HepG2 (cell line): ENCODE measurements at regions not wholly inside any gene's neighbourhood (a gene's known extent, or its start where the extent isn't known, plus 50 kb on each side); places are given as distances from the start of the nearest gene placed in this dataset.

Experiments
- POLR2A ChIP-seq, 2 experiments: IDR thresholded peaks; 2 replicates each; pipeline ENCODE4 v1.6.1; 2011; ENCODE audit warnings: low read depth in 2 of 2, low read length in 2 of 2, mild to moderate bottlenecking in 1 of 2, moderate library complexity in 1 of 2; ENCODE audit not compliant: insufficient read depth in 1 of 2
- TF ChIP-seq, protein P1 (sequence below): sonication (generic); formaldehyde crosslinking; IDR thresholded peaks from 2 replicates; pipeline ENCODE4 v1.5.0; 2020; ENCODE audit warnings: mild to moderate bottlenecking, missing genetic modification reagents, moderate library complexity
- TF ChIP-seq, protein P2 (sequence below), 2 experiments: IDR thresholded peaks; 2 replicates each; pipeline ENCODE4 v1.6.1; 2011 to 2012; ENCODE audit warnings: low read length in 2 of 2, borderline replicate concordance in 1 of 2, low read depth in 1 of 2, mild to moderate bottlenecking in 1 of 2, moderate library complexity in 1 of 2
- TF ChIP-seq, protein P3 (sequence below): IDR thresholded peaks from 2 replicates; pipeline ENCODE4 v1.6.1; 2016; ENCODE audit warnings: low read depth, missing genetic modification reagents, missing compliant biosample characterization

DNA sequence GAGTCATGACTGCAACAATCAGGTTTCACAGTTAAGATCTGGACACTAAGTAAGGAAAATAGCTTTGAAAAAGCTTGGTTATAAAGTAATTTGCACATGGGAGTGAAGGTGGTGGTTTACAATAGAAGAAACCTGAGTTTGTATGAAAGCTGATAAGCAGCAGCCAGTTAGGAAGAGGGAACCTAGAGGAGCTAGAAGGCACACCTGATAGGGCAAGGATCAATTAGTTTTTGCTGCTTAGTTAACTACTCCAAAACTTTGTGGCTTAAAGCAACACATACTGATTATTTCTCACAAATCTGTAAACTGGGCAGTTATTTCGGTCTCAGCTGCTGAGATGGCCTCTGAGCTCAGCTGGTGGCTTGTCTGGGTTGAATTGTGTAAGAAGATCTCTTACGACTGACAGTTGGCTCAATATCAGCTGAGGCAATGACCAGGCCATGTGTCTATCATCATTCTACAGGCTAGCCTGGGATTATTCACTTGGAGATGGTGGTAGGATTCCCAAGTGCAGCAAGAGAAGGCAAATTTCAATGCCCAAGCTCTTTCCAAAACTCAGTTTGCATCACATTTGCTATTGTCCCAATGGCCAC lies 255.0 kb upstream of the PITX2 start:
- TF ChIP-seq, protein P1, sequence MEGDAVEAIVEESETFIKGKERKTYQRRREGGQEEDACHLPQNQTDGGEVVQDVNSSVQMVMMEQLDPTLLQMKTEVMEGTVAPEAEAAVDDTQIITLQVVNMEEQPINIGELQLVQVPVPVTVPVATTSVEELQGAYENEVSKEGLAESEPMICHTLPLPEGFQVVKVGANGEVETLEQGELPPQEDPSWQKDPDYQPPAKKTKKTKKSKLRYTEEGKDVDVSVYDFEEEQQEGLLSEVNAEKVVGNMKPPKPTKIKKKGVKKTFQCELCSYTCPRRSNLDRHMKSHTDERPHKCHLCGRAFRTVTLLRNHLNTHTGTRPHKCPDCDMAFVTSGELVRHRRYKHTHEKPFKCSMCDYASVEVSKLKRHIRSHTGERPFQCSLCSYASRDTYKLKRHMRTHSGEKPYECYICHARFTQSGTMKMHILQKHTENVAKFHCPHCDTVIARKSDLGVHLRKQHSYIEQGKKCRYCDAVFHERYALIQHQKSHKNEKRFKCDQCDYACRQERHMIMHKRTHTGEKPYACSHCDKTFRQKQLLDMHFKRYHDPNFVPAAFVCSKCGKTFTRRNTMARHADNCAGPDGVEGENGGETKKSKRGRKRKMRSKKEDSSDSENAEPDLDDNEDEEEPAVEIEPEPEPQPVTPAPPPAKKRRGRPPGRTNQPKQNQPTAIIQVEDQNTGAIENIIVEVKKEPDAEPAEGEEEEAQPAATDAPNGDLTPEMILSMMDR (CRISPR knock-in tag) = no peak
- TF ChIP-seq POLR2A (IDR thresholded peaks at IDR 0.05; ENCODE audit: insufficient read depth in 1 of 2, low read depth in 2 of 2, low read length in 2 of 2) = no peak
- TF ChIP-seq, protein P2, sequence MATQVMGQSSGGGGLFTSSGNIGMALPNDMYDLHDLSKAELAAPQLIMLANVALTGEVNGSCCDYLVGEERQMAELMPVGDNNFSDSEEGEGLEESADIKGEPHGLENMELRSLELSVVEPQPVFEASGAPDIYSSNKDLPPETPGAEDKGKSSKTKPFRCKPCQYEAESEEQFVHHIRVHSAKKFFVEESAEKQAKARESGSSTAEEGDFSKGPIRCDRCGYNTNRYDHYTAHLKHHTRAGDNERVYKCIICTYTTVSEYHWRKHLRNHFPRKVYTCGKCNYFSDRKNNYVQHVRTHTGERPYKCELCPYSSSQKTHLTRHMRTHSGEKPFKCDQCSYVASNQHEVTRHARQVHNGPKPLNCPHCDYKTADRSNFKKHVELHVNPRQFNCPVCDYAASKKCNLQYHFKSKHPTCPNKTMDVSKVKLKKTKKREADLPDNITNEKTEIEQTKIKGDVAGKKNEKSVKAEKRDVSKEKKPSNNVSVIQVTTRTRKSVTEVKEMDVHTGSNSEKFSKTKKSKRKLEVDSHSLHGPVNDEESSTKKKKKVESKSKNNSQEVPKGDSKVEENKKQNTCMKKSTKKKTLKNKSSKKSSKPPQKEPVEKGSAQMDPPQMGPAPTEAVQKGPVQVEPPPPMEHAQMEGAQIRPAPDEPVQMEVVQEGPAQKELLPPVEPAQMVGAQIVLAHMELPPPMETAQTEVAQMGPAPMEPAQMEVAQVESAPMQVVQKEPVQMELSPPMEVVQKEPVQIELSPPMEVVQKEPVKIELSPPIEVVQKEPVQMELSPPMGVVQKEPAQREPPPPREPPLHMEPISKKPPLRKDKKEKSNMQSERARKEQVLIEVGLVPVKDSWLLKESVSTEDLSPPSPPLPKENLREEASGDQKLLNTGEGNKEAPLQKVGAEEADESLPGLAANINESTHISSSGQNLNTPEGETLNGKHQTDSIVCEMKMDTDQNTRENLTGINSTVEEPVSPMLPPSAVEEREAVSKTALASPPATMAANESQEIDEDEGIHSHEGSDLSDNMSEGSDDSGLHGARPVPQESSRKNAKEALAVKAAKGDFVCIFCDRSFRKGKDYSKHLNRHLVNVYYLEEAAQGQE (IDR thresholded peaks at IDR 0.05; ENCODE audit: borderline replicate concordance in 1 of 2, low read depth in 1 of 2, low read length in 2 of 2) = no peak
- TF ChIP-seq, protein P3, sequence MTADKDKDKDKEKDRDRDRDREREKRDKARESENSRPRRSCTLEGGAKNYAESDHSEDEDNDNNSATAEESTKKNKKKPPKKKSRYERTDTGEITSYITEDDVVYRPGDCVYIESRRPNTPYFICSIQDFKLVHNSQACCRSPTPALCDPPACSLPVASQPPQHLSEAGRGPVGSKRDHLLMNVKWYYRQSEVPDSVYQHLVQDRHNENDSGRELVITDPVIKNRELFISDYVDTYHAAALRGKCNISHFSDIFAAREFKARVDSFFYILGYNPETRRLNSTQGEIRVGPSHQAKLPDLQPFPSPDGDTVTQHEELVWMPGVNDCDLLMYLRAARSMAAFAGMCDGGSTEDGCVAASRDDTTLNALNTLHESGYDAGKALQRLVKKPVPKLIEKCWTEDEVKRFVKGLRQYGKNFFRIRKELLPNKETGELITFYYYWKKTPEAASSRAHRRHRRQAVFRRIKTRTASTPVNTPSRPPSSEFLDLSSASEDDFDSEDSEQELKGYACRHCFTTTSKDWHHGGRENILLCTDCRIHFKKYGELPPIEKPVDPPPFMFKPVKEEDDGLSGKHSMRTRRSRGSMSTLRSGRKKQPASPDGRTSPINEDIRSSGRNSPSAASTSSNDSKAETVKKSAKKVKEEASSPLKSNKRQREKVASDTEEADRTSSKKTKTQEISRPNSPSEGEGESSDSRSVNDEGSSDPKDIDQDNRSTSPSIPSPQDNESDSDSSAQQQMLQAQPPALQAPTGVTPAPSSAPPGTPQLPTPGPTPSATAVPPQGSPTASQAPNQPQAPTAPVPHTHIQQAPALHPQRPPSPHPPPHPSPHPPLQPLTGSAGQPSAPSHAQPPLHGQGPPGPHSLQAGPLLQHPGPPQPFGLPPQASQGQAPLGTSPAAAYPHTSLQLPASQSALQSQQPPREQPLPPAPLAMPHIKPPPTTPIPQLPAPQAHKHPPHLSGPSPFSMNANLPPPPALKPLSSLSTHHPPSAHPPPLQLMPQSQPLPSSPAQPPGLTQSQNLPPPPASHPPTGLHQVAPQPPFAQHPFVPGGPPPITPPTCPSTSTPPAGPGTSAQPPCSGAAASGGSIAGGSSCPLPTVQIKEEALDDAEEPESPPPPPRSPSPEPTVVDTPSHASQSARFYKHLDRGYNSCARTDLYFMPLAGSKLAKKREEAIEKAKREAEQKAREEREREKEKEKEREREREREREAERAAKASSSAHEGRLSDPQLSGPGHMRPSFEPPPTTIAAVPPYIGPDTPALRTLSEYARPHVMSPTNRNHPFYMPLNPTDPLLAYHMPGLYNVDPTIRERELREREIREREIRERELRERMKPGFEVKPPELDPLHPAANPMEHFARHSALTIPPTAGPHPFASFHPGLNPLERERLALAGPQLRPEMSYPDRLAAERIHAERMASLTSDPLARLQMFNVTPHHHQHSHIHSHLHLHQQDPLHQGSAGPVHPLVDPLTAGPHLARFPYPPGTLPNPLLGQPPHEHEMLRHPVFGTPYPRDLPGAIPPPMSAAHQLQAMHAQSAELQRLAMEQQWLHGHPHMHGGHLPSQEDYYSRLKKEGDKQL (CRISPR knock-in tag) = no peak
